ENCODE measurements at regions not wholly inside any gene's neighbourhood (a gene's known extent, or its start where the extent isn't known, plus 50 kb on each side); places are given as distances from the start of the nearest gene placed in this dataset.

DNA sequence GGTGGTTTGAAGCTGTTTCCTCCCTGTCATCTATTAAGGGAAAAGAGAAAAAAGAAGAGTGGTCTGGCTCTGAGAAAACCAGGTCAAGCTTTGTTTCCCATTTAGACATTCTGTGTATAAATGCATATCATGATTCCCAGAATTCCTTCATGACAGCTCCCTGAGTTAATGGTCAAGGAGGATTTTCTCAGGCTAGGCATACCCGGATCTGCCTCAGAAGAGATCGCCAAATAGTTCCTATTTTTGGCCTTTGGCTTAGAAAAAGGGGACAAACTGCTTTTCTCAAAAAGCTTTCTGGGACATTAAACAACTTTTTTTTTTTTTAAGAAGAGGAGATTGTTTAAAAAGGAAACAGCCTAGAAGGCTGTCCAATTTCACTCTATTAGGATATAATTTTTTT lies 53.5 kb upstream of the PIP4K2A start:
- TF ChIP-seq, protein P1, sequence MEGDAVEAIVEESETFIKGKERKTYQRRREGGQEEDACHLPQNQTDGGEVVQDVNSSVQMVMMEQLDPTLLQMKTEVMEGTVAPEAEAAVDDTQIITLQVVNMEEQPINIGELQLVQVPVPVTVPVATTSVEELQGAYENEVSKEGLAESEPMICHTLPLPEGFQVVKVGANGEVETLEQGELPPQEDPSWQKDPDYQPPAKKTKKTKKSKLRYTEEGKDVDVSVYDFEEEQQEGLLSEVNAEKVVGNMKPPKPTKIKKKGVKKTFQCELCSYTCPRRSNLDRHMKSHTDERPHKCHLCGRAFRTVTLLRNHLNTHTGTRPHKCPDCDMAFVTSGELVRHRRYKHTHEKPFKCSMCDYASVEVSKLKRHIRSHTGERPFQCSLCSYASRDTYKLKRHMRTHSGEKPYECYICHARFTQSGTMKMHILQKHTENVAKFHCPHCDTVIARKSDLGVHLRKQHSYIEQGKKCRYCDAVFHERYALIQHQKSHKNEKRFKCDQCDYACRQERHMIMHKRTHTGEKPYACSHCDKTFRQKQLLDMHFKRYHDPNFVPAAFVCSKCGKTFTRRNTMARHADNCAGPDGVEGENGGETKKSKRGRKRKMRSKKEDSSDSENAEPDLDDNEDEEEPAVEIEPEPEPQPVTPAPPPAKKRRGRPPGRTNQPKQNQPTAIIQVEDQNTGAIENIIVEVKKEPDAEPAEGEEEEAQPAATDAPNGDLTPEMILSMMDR (IDR thresholded peaks at IDR 0.05), result no peak
- no peak for TF ChIP-seq POLR2A (IDR thresholded peaks at IDR 0.05)
